Body of pancreas (tissue), 4 donors: ENCODE measurements at regions not wholly inside any gene's neighbourhood (a gene's known extent, or its start where the extent isn't known, plus 50 kb on each side); places are given as distances from the start of the nearest gene placed in this dataset.

Experiments
- POLR2A ChIP-seq, 3 donors: fragments of 450-650 bp; IDR thresholded peaks; one replicate each; pipeline ENCODE4 v1.6.1; 2016; ENCODE audit warnings: antibody characterized with exemption in 3 of 3, mild to moderate bottlenecking in 2 of 3
- TF ChIP-seq, protein P1 (sequence below), 7 experiments: fragments of 450-650 bp in 4 of 7; fragments of 200-600 bp in 3 of 7; sonication (generic) in 3 of 7; IDR thresholded peaks; one replicate each; pipeline ENCODE4 v1.5.1; 2016 to 2019; ENCODE audit warnings: antibody characterized with exemption in 7 of 7

- TF ChIP-seq, protein P1, sequence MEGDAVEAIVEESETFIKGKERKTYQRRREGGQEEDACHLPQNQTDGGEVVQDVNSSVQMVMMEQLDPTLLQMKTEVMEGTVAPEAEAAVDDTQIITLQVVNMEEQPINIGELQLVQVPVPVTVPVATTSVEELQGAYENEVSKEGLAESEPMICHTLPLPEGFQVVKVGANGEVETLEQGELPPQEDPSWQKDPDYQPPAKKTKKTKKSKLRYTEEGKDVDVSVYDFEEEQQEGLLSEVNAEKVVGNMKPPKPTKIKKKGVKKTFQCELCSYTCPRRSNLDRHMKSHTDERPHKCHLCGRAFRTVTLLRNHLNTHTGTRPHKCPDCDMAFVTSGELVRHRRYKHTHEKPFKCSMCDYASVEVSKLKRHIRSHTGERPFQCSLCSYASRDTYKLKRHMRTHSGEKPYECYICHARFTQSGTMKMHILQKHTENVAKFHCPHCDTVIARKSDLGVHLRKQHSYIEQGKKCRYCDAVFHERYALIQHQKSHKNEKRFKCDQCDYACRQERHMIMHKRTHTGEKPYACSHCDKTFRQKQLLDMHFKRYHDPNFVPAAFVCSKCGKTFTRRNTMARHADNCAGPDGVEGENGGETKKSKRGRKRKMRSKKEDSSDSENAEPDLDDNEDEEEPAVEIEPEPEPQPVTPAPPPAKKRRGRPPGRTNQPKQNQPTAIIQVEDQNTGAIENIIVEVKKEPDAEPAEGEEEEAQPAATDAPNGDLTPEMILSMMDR (IDR thresholded peaks at IDR 0.05): no peak
- no peak for TF ChIP-seq POLR2A (IDR thresholded peaks at IDR 0.05)
These were observed 109.0 kb upstream of the C14orf180 start for GRCh38 chr14:104470588-104470987.
